Kasumi-1 (cell line): ENCODE measurements at regions not wholly inside any gene's neighbourhood (a gene's known extent, or its start where the extent isn't known, plus 50 kb on each side); places are given as distances from the start of the nearest gene placed in this dataset.
"Not testable (repeated sequence)": the region's sequence is repeated elsewhere in the genome, so short reads cannot be mapped to it uniquely, and the experiment has no call there.

Source experiments
- DNase-seq, 2 experiments: peaks; one replicate each; lab custom pipeline; 2025; lab: John Stamatoyannopoulos, UW

GRCh38 chr3:11712646-11713045 lies 68.9 kb upstream of the VGLL4 start:
- no peak for DNase-seq

GRCh38 chr3:11711876-11712275 lies 68.2 kb upstream of the VGLL4 start:
- no peak for DNase-seq

GRCh38 chr3:11709782-11710181 lies 66.1 kb upstream of the VGLL4 start:
- no peak for DNase-seq

GRCh38 chr3:11707084-11707483 lies 63.4 kb upstream of the VGLL4 start:
- DNase-seq: not testable (repeated sequence)

GRCh38 chr3:11706604-11707003 lies 62.9 kb upstream of the VGLL4 start:
- DNase-seq: no peak

- DNase-seq: peak; percentile 48 to 62
These were observed 61.3 kb upstream of the VGLL4 start for GRCh38 chr3:11705049-11705448.

- no peak for DNase-seq
These were observed 59.4 kb upstream of the VGLL4 start for GRCh38 chr3:11703146-11703545.

GRCh38 chr3:11699083-11699427 lies 55.3 kb upstream of the VGLL4 start:
- DNase-seq: no peak

- no peak for DNase-seq
These were observed 54.8 kb upstream of the VGLL4 start for GRCh38 chr3:11698326-11699082.

GRCh38 chr3:11697701-11698100 lies 54.0 kb upstream of the VGLL4 start:
- DNase-seq: no peak

- DNase-seq: no peak
These were observed 52.3 kb upstream of the VGLL4 start for GRCh38 chr3:11696054-11696453.
